HG02870 (cell line): ENCODE measurements at regions not wholly inside any gene's neighbourhood (a gene's known extent, or its start where the extent isn't known, plus 50 kb on each side); places are given as distances from the start of the nearest gene placed in this dataset.

Experiments used
- ATAC-seq: cut with Tn5 transposase; IDR thresholded peaks from one replicate; pipeline ENCODE4 v1.9.1; 2021; ENCODE audit warnings: mild to moderate bottlenecking, moderate library complexity; ENCODE audit not compliant: unreplicated experiment

- no peak for ATAC-seq
Observed at GRCh38 chr2:105150231-105150630, 91.3 kb upstream of the GPR45 start.

DNA sequence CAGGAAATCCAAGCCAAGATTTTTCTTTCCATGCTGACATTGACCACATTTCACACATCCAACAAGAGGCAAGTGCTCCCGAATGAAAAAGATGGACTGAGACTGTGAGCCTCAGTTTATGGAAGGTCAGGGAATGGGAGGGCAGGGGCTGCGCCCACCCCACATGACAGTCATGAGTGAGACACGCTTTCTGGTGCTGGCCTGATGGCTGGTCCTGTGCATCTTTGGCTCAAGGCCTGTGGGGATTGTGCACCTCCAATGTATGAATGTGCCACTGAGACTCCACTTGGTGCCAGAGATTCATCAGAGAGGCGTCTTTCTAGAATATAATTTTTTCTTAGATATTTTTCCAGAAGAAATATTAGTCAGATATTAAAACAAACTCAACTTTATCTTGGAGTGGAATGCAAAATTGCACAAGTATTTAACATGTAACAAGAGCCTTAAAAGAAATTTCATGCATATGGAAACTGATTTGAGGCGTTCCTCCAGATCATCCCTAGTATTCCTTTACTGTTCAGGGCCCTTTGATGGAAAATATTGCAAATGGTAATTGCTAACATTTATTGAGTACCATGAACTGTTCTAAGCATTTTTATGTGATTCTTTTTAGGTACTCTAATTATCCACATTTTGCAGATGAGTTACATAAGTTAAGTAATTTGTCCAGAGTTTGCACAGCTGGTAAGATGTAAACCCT is 87.3 kb upstream of the GPR45 start:
- ATAC-seq = no peak

DNA sequence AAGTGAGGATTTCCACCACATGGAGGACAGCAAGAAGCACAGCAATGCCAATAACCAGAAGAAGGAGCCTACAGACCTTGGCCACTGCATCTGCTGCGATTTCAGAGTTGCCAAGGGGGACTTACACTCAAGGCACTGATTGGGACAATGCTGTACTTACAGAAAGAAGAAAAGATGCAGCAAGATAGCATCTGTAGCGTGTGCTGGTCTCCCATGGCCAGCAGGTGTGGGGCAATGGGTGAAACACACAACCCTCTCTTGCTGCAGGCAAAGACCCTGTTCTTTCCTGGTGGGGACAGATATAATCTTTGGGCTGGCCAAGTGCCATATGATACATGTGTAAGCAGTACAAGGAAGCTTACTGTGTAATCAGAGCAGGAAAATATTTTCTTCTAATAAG is 85.4 kb upstream of the GPR45 start:
- ATAC-seq = no peak

DNA sequence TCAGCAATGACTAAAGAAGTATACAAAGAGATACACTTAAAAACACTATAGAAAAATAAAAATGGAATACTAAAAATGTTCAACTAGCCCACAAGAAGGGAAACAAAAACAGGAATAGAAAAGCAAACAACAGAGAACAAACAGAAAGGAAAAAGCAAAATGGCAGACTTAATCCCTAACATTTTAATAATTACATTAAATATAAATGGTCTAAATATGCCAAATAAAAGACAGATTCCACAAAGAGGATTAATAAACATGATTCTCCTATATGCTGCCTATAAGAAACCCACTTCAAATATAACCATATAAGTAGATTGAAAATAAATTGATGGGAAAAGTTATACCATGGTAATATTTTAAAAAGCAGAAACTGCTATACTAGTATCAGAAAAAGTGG is 83.5 kb upstream of the GPR45 start:
- ATAC-seq = no peak

DNA sequence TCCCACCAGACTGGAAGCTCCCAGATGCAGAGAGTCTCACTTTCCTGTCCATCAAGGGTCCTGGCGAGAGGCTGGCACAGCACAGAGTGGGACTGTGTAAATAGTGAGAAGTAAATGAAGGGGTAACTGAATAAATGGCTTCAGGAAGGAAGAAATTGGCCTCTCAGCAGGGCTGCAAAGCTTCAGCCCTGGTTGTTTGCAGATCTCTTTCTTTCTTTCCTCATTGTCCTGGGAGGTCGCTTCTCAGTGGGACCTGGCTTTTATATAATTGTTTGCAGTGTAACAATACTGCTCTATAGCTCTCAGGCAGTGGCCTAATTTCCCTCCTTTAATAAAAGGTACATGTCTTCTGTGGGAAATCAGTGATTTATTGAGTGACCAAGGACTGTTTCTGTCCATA is 74.9 kb upstream of the GPR45 start:
- no peak for ATAC-seq

- ATAC-seq = no peak
Observed at GRCh38 chr2:105168543-105168942, 73.0 kb upstream of the GPR45 start.

DNA sequence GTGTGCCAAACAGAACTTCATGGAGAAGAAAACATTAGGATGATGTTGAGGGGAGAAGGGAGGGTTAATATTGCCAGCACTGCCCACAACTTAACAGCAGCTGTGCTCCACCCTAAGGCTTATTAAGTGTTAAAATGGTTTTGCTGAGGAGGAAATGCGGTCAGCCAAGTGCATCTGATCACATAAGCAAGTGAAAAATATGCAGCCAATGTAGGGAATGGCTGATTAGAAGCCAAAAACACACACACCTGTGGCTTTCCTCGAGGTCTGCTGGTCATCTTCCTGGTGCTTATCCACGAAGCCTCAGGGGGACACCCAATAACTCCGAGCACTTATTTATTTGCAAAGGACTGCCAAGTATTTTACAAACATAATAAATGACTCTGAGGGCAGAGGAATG is 66.3 kb upstream of the GPR45 start:
- ATAC-seq = no peak

- no peak for ATAC-seq
Observed at GRCh38 chr2:105176429-105176828, 65.1 kb upstream of the GPR45 start.

DNA sequence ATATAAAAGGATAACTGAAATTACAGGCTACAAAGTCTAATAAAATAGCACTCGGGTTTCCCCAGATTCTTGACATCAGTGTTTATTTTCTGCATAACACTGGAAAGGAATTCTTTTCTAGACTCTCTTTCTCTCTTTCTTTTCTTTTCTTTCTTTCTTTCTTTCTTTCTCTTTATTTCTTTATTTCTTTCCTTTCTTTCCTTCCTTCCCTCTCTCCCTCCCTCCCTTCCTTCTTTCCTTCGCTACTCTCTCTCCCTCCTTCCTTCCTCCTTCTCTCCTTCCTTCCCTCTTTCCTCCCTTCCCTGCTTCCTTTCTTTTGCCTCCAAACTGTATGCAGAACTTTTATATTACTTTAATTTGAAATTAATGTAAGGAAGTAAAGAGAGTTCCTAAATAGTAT is 64.5 kb upstream of the GPR45 start:
- ATAC-seq = no peak

GRCh38 chr2:105177536-105178254 is 63.8 kb upstream of the GPR45 start:
- ATAC-seq = no peak

- no peak for ATAC-seq
Observed at GRCh38 chr2:105179469-105180372, 61.8 kb upstream of the GPR45 start.

DNA sequence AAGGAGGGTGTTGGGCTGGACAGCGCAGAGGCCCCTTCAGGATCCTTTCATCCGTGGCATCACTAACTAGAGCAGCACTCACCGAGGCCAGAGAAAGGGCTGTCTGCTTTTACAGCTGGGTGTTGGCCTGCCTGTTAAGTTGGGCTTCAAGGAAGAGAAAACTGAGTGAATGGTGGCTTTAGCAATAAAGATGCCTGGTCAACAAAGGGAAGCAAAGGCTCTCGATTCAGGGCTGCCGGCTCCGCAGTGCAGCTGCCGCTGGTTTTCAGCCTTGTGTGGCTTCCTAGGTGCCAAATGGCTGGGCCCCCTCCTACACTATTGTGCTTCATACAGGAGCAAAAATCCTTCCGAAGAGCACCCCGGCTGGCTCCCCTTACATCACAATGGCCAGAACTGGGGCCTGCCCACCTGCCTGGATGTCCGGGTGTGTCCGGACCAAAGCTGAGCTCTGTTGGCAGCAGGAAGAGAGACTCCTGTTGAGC is 61.0 kb upstream of the GPR45 start:
- ATAC-seq = no peak

- ATAC-seq = no peak
Observed at GRCh38 chr2:105181282-105181681, 60.3 kb upstream of the GPR45 start.

DNA sequence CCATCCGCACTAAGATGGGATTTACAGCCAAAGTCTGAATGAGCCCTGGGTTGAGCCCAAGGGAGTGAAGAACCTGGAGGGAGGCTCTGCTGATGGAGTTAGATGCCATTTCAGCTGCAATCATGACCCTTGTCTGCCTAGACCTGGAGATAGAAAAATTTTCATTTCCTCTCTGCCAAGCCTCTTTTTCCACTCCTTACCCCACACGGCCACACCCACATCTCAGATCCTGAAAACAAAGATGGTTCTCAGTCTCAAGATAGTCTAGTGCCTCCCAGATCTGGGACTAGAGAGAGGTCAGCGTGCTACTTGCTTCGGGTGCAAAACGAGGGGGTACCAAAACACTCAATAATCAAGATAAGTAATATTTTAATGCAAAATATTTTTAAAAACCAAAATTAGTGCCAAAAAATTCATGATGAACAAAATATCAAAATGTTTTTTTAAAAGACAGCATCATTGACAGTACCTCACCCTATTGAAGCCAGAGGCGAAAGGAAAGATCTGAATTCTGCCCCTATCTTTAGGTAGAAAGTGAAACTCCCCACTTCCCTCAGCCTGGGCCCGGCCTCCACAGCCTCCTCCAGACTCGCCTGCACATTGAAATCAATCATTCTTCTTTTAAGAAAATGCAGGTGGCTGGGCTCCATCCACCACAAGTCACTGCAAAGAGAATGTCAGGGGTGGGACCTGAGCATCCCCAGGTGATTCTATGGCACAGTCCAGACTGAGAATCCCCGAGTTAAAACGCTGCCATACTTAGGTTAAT is 57.8 kb upstream of the GPR45 start:
- peak; percentile 65 for ATAC-seq

DNA sequence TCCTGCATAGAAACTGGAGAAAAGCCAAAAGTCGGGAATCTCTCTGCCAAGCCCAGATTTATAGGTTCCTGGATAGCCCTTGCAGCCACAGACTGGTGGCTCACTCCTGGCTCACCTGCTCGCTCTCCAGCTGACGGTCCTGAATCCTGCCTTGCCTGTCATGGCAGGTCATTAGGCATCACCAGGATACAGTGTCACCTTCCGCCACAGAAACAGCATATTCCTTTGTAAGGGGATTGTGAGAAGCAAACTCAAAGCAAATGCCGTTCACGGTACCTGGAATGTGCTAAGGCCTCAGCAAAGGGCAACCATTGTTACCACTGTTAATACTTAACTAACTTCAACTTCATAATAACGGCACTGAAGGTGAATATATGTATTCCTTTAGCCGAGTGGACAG is 57.1 kb upstream of the GPR45 start:
- no peak for ATAC-seq

DNA sequence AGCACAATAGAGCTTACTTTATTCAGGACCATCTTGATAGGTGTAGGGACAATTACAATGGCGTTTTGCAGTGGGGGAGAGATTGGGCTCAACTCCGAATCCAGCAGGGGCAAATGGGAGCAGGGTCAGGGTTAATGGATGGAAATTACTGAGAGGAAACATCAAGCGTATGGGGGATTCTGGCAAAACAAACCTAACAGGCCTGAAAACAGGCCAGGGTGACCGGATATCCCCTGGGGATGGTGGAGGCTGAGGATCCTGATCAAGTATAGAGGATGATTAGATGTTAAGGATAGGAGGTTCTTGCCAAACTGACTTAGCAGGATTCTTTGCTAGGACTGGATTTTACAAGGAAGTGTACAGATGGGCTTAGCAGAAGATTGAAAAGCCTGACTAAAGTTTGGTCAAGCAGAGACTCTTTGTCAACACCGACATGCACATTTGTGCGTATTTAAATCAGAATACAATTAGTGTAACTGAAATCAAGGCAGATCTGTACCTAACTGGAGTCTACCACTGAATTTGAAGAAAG is 54.5 kb upstream of the GPR45 start:
- ATAC-seq = no peak

- no peak for ATAC-seq
Observed at GRCh38 chr2:105187531-105187930, 54.0 kb upstream of the GPR45 start.

- peak; percentile 87 for ATAC-seq
Observed at GRCh38 chr2:105188343-105188742, 53.2 kb upstream of the GPR45 start.
